H9 (cell line): ENCODE measurements at regions not wholly inside any gene's neighbourhood (a gene's known extent, or its start where the extent isn't known, plus 50 kb on each side); places are given as distances from the start of the nearest gene placed in this dataset.

Experiments used
- DNase-seq: peaks from one replicate; pipeline ENCODE4 v3.0.0-alpha.2; 2017
- H2AFZ ChIP-seq: one replicate; pipeline ENCODE4 v1.6.1; 2013; ENCODE audit warnings: mild to moderate bottlenecking, low read length, control low read depth, moderate library complexity
- H2AK5ac ChIP-seq: 2 replicates; pipeline ENCODE4 v1.6.1; 2013; ENCODE audit warnings: low read length, control low read depth, mixed read lengths; ENCODE audit not compliant: insufficient read length
- H2BK120ac ChIP-seq: one replicate; pipeline ENCODE4 v1.6.1; 2013; ENCODE audit warnings: low read depth, mild to moderate bottlenecking, low read length, control low read depth, inconsistent platforms; ENCODE audit not compliant: poor library complexity, severe bottlenecking
- H2BK12ac ChIP-seq: 2 replicates; pipeline ENCODE4 v1.6.1; 2013; ENCODE audit warnings: low read length, control low read depth, mixed read lengths, low read depth; ENCODE audit not compliant: insufficient read length
- H2BK15ac ChIP-seq: 2 replicates; pipeline ENCODE4 v1.6.1; 2013; ENCODE audit warnings: low read depth, low read length, control low read depth
- H2BK20ac ChIP-seq: one replicate; pipeline ENCODE4 v1.6.1; 2013; ENCODE audit warnings: low read depth, mild to moderate bottlenecking, low read length, control low read depth, inconsistent platforms; ENCODE audit not compliant: poor library complexity, severe bottlenecking
- H2BK5ac ChIP-seq: 2 replicates; pipeline ENCODE4 v1.6.1; 2013; ENCODE audit warnings: low read length, control low read depth, mixed read lengths; ENCODE audit not compliant: insufficient read length
- H3K14ac ChIP-seq: 2 replicates; pipeline ENCODE4 v1.6.1; 2013; ENCODE audit warnings: low read length, control low read depth; ENCODE audit not compliant: insufficient read depth
- H3K18ac ChIP-seq: 2 replicates; pipeline ENCODE4 v1.6.1; 2013; ENCODE audit warnings: low read depth, mild to moderate bottlenecking, mixed read lengths, low read length, control low read depth; ENCODE audit not compliant: insufficient read length
- H3K23ac ChIP-seq: 2 replicates; pipeline ENCODE4 v1.6.1; 2013; ENCODE audit warnings: low read length, control low read depth, mixed read lengths, low read depth; ENCODE audit not compliant: insufficient read length
- H3K23me2 ChIP-seq: 2 replicates; pipeline ENCODE4 v1.6.1; 2013; ENCODE audit warnings: low read depth, mild to moderate bottlenecking, mixed read lengths, low read length, control low read depth; ENCODE audit not compliant: insufficient read length, poor library complexity, severe bottlenecking
- H3K27ac ChIP-seq: 2 replicates; pipeline ENCODE4 v1.5.1; 2013; ENCODE audit warnings: low read length, control low read depth, mixed read lengths, low read depth; ENCODE audit not compliant: insufficient read length
- H3K27me3 ChIP-seq: 2 replicates; pipeline ENCODE4 v1.6.1; 2013; ENCODE audit warnings: low read length, control low read depth, inconsistent platforms; ENCODE audit not compliant: insufficient read depth
- H3K4ac ChIP-seq: 2 replicates; pipeline ENCODE4 v1.6.1; 2013; ENCODE audit warnings: low read depth, mild to moderate bottlenecking, control low read depth, inconsistent platforms, low read length, moderate library complexity
- H3K4me1 ChIP-seq: 2 replicates; pipeline ENCODE4 v1.6.1; 2013; ENCODE audit warnings: low read length, control low read depth, inconsistent platforms; ENCODE audit not compliant: insufficient read depth
- H3K4me2 ChIP-seq: 2 replicates; pipeline ENCODE4 v1.6.1; 2013; ENCODE audit warnings: low read length, control low read depth, mixed read lengths; ENCODE audit not compliant: insufficient read length, insufficient read depth
- H3K56ac ChIP-seq: 2 replicates; pipeline ENCODE4 v1.6.1; 2013; ENCODE audit warnings: low read depth, mild to moderate bottlenecking, mixed read lengths, low read length, control low read depth; ENCODE audit not compliant: insufficient read length
- H3K79me1 ChIP-seq: 2 replicates; pipeline ENCODE4 v1.6.1; 2013; ENCODE audit warnings: low read depth, mild to moderate bottlenecking, moderate library complexity, low read length, control low read depth, inconsistent platforms; ENCODE audit not compliant: insufficient read depth, poor library complexity, severe bottlenecking
- H3K79me2 ChIP-seq: 2 replicates; pipeline ENCODE4 v1.6.1; 2013; ENCODE audit warnings: low read length, control low read depth, inconsistent platforms; ENCODE audit not compliant: insufficient read depth
- H3K9ac ChIP-seq: 2 replicates; pipeline ENCODE4 v1.6.1; 2013; ENCODE audit warnings: low read length, control low read depth, mixed read lengths; ENCODE audit not compliant: insufficient read length; ENCODE audit errors: extremely low read depth
- H3K9me3 ChIP-seq: one replicate; pipeline ENCODE4 v1.6.1; 2013; ENCODE audit warnings: low read depth, low read length, inconsistent platforms; ENCODE audit not compliant: control insufficient read depth
- H3T11ph ChIP-seq: one replicate; pipeline ENCODE4 v1.6.1; 2013; ENCODE audit warnings: mild to moderate bottlenecking, low read length, control low read depth, inconsistent platforms
- H4K20me1 ChIP-seq: one replicate; pipeline ENCODE4 v1.6.1; 2013; ENCODE audit not compliant: control insufficient read depth, insufficient read length, insufficient read depth
- H4K5ac ChIP-seq: 2 replicates; pipeline ENCODE4 v1.6.1; 2013; ENCODE audit warnings: low read depth, mild to moderate bottlenecking, mixed read lengths, low read length, control low read depth; ENCODE audit not compliant: insufficient read length
- H4K8ac ChIP-seq: replicated peaks from 2 replicates; pipeline ENCODE4 v1.6.1; 2013; ENCODE audit warnings: low read length, control low read depth, mixed read lengths, low read depth; ENCODE audit not compliant: insufficient read length
- H4K91ac ChIP-seq: 2 replicates; pipeline ENCODE4 v1.6.1; 2013; ENCODE audit warnings: low read depth, mild to moderate bottlenecking, moderate library complexity, mixed read lengths, low read length, control low read depth; ENCODE audit not compliant: insufficient read length
- H3K27ac Mint-ChIP-seq, 3 experiments: 2 replicates in 2 of 3; 3 replicates in 1 of 3; pipeline ENCODE4 v1.8.0; 2020 to 2021; ENCODE audit warnings: mixed read lengths in 3 of 3, mild to moderate bottlenecking in 1 of 3, moderate library complexity in 1 of 3
- H3K27me3 Mint-ChIP-seq: 2 replicates; pipeline ENCODE4 v1.8.0; 2021; ENCODE audit warnings: low read depth, mild to moderate bottlenecking, moderate library complexity, mixed read lengths
- H3K36me3 Mint-ChIP-seq, 3 experiments: 2 replicates in 2 of 3; 3 replicates in 1 of 3; pipeline ENCODE4 v1.8.0; 2020 to 2021; ENCODE audit warnings: low read depth in 3 of 3, mixed read lengths in 3 of 3; ENCODE audit not compliant: insufficient read depth in 1 of 3
- H3K4me1 Mint-ChIP-seq, 2 experiments: 2 replicates each; pipeline ENCODE4 v1.8.0; 2020; ENCODE audit warnings: mixed read lengths in 2 of 2
- H3K4me3 Mint-ChIP-seq, 2 experiments: 2 replicates in 1 of 2; 3 replicates in 1 of 2; pipeline ENCODE4 v1.8.0; 2020 to 2021; ENCODE audit warnings: mild to moderate bottlenecking in 2 of 2, mixed read lengths in 2 of 2, moderate library complexity in 1 of 2
- H3K9me3 Mint-ChIP-seq, 2 experiments: 2 replicates in 1 of 2; 3 replicates in 1 of 2; pipeline ENCODE4 v1.8.0; 2020; ENCODE audit warnings: mild to moderate bottlenecking in 2 of 2, mixed read lengths in 2 of 2, moderate library complexity in 1 of 2
- WGBS: extraction: QIAGEN DNeasy Blood & Tissue Kit; methylation state at CpG from one replicate; pipeline ENCODE4 v1.1.7; 2013; ENCODE audit warnings: missing lambda C conversion rate, low lambda C conversion rate, mixed read lengths; ENCODE audit not compliant: insufficient read length; ENCODE audit errors: extremely low coverage; 5-methylcytosine and 5-hydroxymethylcytosine counted together
- TF ChIP-seq, protein P1 (sequence below): fragments of 200-600 bp; sonication (generic); conservative IDR thresholded peaks from 3 replicates; pipeline ENCODE4 v1.8.0; 2021; ENCODE audit warnings: antibody characterized with exemption, mild to moderate bottlenecking

DNA sequence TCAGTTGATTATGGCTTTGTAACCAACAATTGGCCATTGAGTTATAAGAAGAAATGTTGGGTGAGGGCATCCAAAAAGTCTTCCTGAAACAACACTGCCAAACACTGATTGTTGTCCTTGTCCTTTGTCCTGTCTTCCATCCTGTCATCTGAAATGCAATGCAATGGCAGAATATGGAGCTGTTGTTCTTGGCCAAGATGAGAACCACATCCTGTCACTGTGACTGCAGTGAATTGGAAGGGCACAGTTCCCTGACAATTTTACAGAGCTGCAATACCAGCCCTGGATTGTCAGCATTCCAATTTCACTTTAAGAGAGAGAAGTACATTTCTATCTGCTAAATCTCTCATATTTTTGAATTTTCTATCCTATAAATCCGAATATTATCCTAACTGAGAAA, 613.3 kb downstream of the FLRT2 start:
- H3K9me3 ChIP-seq, result no peaks in the 10 kb centered on the region
- no peak overlapping the region for H3K27ac ChIP-seq
- H3K4me2 ChIP-seq, result no peak overlapping the region
- H4K91ac ChIP-seq, result no peak overlapping the region
- no peak overlapping the region for H3K9ac ChIP-seq
- WGBS, result no CpG with 5 or more reads among the region's 1 CpG
- H3K79me2 ChIP-seq, result no peaks in the 10 kb centered on the region
- no peak overlapping the region for H3T11ph ChIP-seq
- H3K4me1 Mint-ChIP-seq, result 0 out of 4 replicates have a peak, but pooled peaks cover 0 to 4% of the 10 kb centered on the region in 2 experiments
- no peak overlapping the region for H4K8ac ChIP-seq
- no peaks in the 10 kb centered on the region for H3K4me1 ChIP-seq
- TF ChIP-seq, protein P1, sequence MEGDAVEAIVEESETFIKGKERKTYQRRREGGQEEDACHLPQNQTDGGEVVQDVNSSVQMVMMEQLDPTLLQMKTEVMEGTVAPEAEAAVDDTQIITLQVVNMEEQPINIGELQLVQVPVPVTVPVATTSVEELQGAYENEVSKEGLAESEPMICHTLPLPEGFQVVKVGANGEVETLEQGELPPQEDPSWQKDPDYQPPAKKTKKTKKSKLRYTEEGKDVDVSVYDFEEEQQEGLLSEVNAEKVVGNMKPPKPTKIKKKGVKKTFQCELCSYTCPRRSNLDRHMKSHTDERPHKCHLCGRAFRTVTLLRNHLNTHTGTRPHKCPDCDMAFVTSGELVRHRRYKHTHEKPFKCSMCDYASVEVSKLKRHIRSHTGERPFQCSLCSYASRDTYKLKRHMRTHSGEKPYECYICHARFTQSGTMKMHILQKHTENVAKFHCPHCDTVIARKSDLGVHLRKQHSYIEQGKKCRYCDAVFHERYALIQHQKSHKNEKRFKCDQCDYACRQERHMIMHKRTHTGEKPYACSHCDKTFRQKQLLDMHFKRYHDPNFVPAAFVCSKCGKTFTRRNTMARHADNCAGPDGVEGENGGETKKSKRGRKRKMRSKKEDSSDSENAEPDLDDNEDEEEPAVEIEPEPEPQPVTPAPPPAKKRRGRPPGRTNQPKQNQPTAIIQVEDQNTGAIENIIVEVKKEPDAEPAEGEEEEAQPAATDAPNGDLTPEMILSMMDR, result no peak
- H4K5ac ChIP-seq, result no peak overlapping the region
- no peak overlapping the region for H2BK120ac ChIP-seq
- no peaks in the 10 kb centered on the region for H3K27me3 ChIP-seq
- H3K27ac Mint-ChIP-seq, result peak overlapping the region in 1 of 3 experiments; percentile 44; a peak in 1 of 7 replicates
- no peak overlapping the region for H2BK5ac ChIP-seq
- H3K23me2 ChIP-seq, result no peaks in the 10 kb centered on the region
- H2BK15ac ChIP-seq, result no peak overlapping the region
- no peak overlapping the region for H3K23ac ChIP-seq
- H2AK5ac ChIP-seq, result no peak overlapping the region
- H3K79me1 ChIP-seq, result no peaks in the 10 kb centered on the region
- no peak overlapping the region for H3K4me3 Mint-ChIP-seq
- H3K18ac ChIP-seq, result no peak overlapping the region
- no peak overlapping the region for H3K14ac ChIP-seq
- DNase-seq, result no peak
- no peak overlapping the region for H3K4ac ChIP-seq
- H3K9me3 Mint-ChIP-seq, result no peaks in the 10 kb centered on the region
- H2AFZ ChIP-seq, result no peak overlapping the region
- no peak overlapping the region for H3K56ac ChIP-seq
- no peaks in the 10 kb centered on the region for H3K36me3 Mint-ChIP-seq
- no peaks in the 10 kb centered on the region for H4K20me1 ChIP-seq
- no peaks in the 10 kb centered on the region for H3K27me3 Mint-ChIP-seq
- H2BK12ac ChIP-seq, result no peak overlapping the region
- H2BK20ac ChIP-seq, result no peak overlapping the region
